Gastroesophageal sphincter (tissue), 3 donors: ENCODE measurements at regions not wholly inside any gene's neighbourhood (a gene's known extent, or its start where the extent isn't known, plus 50 kb on each side); places are given as distances from the start of the nearest gene placed in this dataset.

Experiments
- EP300 ChIP-seq: sonication (generic); formaldehyde crosslinking; IDR thresholded peaks from one replicate; pipeline ENCODE4 v1.6.1; 2017; ENCODE audit warnings: antibody characterized with exemption, mild to moderate bottlenecking
- POLR2A ChIP-seq, 2 donors: fragments of 450-650 bp; IDR thresholded peaks; one replicate each; pipeline ENCODE4 v1.6.1; 2017; ENCODE audit warnings: antibody characterized with exemption in 2 of 2, mild to moderate bottlenecking in 2 of 2, moderate library complexity in 1 of 2
- POLR2AphosphoS5 ChIP-seq: sonication (generic); formaldehyde crosslinking; IDR thresholded peaks from one replicate; pipeline ENCODE4 v1.6.1; 2017; ENCODE audit warnings: antibody characterized with exemption
- TF ChIP-seq, protein P1 (sequence below), 4 experiments: fragments of 200-600 bp in 2 of 4; fragments of 450-650 bp in 2 of 4; sonication (generic) in 1 of 4; IDR thresholded peaks; one replicate each; pipeline ENCODE4 v1.5.1; 2017 to 2019; ENCODE audit warnings: antibody characterized with exemption in 4 of 4, mild to moderate bottlenecking in 2 of 4, moderate library complexity in 2 of 4

GRCh38 chr3:181929501-181929900 lies 217.8 kb downstream of the SOX2 start:
- TF ChIP-seq, protein P1, sequence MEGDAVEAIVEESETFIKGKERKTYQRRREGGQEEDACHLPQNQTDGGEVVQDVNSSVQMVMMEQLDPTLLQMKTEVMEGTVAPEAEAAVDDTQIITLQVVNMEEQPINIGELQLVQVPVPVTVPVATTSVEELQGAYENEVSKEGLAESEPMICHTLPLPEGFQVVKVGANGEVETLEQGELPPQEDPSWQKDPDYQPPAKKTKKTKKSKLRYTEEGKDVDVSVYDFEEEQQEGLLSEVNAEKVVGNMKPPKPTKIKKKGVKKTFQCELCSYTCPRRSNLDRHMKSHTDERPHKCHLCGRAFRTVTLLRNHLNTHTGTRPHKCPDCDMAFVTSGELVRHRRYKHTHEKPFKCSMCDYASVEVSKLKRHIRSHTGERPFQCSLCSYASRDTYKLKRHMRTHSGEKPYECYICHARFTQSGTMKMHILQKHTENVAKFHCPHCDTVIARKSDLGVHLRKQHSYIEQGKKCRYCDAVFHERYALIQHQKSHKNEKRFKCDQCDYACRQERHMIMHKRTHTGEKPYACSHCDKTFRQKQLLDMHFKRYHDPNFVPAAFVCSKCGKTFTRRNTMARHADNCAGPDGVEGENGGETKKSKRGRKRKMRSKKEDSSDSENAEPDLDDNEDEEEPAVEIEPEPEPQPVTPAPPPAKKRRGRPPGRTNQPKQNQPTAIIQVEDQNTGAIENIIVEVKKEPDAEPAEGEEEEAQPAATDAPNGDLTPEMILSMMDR (IDR thresholded peaks at IDR 0.05): no peak
- no peak for TF ChIP-seq POLR2A (IDR thresholded peaks at IDR 0.05)
- TF ChIP-seq POLR2AphosphoS5: no peak
- no peak for TF ChIP-seq EP300
